WTC11 (cell line): ENCODE measurements at regions not wholly inside any gene's neighbourhood (a gene's known extent, or its start where the extent isn't known, plus 50 kb on each side); places are given as distances from the start of the nearest gene placed in this dataset.

Experiments used
- ATAC-seq: fragments of 200-7000 bp; cut with Tn5 transposase; 2 replicates; pipeline ENCODE4 v1.10.0; 2021; ENCODE audit warnings: mild to moderate bottlenecking, moderate library complexity
- CTCF ChIA-PET: fragments of 300-600 bp; sonication (Branson Sonifier 250); formaldehyde crosslinking; loops from one replicate; lab custom pipeline; 2021; ENCODE audit warnings: antibody characterized with exemption; lab: Charles Lee
- POLR2A ChIA-PET: fragments of 350-600 bp; sonication (Branson Sonifier 250); formaldehyde crosslinking; loops from one replicate; lab custom pipeline; 2021; ENCODE audit warnings: antibody characterized with exemption; lab: Charles Lee
- DNase-seq: peaks from one replicate; pipeline ENCODE4 v3.0.0; 2021; ENCODE audit warnings: low spot score
- H3K27ac Mint-ChIP-seq: 2 replicates; pipeline ENCODE4 v1.8.0; 2021; ENCODE audit warnings: mixed read lengths
- H3K27me3 Mint-ChIP-seq: 2 replicates; pipeline ENCODE4 v1.8.0; 2021; ENCODE audit warnings: low read depth, mild to moderate bottlenecking, moderate library complexity, mixed read lengths
- H3K36me3 Mint-ChIP-seq: 2 replicates; pipeline ENCODE4 v1.8.0; 2021; ENCODE audit warnings: mixed read lengths
- H3K4me1 Mint-ChIP-seq: 2 replicates; pipeline ENCODE4 v1.8.0; 2022; ENCODE audit warnings: mixed read lengths
- H3K4me3 Mint-ChIP-seq: 2 replicates; pipeline ENCODE4 v1.8.0; 2021; ENCODE audit warnings: mild to moderate bottlenecking, moderate library complexity, mixed read lengths
- H3K9me3 Mint-ChIP-seq: 2 replicates; pipeline ENCODE4 v1.8.0; 2021; ENCODE audit warnings: mixed read lengths
- ETV6 ChIP-seq: sonication (generic); formaldehyde crosslinking; IDR thresholded peaks from 2 replicates; pipeline ENCODE4 v1.8.1; 2022; ENCODE audit warnings: mild to moderate bottlenecking, missing genetic modification reagents
- FOXJ3 ChIP-seq: sonication (generic); formaldehyde crosslinking; IDR thresholded peaks from 2 replicates; pipeline ENCODE4 v1.9.0; 2021; ENCODE audit warnings: missing genetic modification reagents, mild to moderate bottlenecking, borderline replicate concordance
- JAZF1 ChIP-seq: fragments of 250-450 bp; sonication (Bioruptor Pico); IDR thresholded peaks from 2 replicates; pipeline ENCODE4 v1.9.0; 2021; ENCODE audit warnings: moderate library complexity, mild to moderate bottlenecking, inconsistent platforms
- MAX ChIP-seq: sonication (generic); formaldehyde crosslinking; IDR thresholded peaks from 2 replicates; pipeline ENCODE4 v1.8.0; 2022; ENCODE audit warnings: mild to moderate bottlenecking, missing genetic modification reagents
- NFE2L1 ChIP-seq: sonication (generic); formaldehyde crosslinking; IDR thresholded peaks from 2 replicates; pipeline ENCODE4 v1.8.1; 2023; ENCODE audit warnings: missing genetic modification reagents
- NFYB ChIP-seq: sonication (generic); formaldehyde crosslinking; conservative IDR thresholded peaks from 2 replicates; pipeline ENCODE4 v1.8.0; 2022; ENCODE audit warnings: low read depth, missing genetic modification reagents
- ZNF219 ChIP-seq: sonication (generic); formaldehyde crosslinking; IDR thresholded peaks from 2 replicates; pipeline ENCODE4 v1.8.0; 2023; ENCODE audit warnings: missing genetic modification reagents, mild to moderate bottlenecking, borderline replicate concordance
- ZNF263 ChIP-seq: sonication (generic); formaldehyde crosslinking; IDR thresholded peaks from 2 replicates; pipeline ENCODE4 v1.8.1; 2022; ENCODE audit warnings: low read depth, mild to moderate bottlenecking, moderate library complexity, missing genetic modification reagents
- ZNF317 ChIP-seq: sonication (generic); formaldehyde crosslinking; IDR thresholded peaks from 2 replicates; pipeline ENCODE4 v1.8.1; 2023; ENCODE audit warnings: low read depth, mild to moderate bottlenecking, moderate library complexity, missing genetic modification reagents, borderline replicate concordance
- ZNF671 ChIP-seq: fragments of 250-450 bp; sonication (Bioruptor Pico); IDR thresholded peaks from 2 replicates; pipeline ENCODE4 v1.8.0; 2021; ENCODE audit warnings: mild to moderate bottlenecking
- TF ChIP-seq, protein P1 (sequence below): fragments of 250-450 bp; sonication (Bioruptor Pico); IDR thresholded peaks from 2 replicates; pipeline ENCODE4 v1.9.0; 2021; ENCODE audit warnings: mild to moderate bottlenecking, borderline replicate concordance
- TF ChIP-seq, protein P2 (sequence below): sonication (generic); formaldehyde crosslinking; IDR thresholded peaks from 2 replicates; pipeline ENCODE4 v1.8.0; 2023; ENCODE audit warnings: missing genetic modification reagents, mild to moderate bottlenecking, borderline replicate concordance
- TF ChIP-seq, protein P3 (sequence below): sonication (generic); formaldehyde crosslinking; IDR thresholded peaks from 2 replicates; pipeline ENCODE4 v1.8.0; 2022; ENCODE audit warnings: mild to moderate bottlenecking, missing genetic modification reagents

GRCh38 chr3:59660852-59661625 is 611.2 kb upstream of the CFAP20DC start:
- peaks cover 17% of the 10 kb centered on the region for H3K4me1 Mint-ChIP-seq

GRCh38 chr3:59660376-59660775 is 610.6 kb upstream of the CFAP20DC start:
- no peaks in the 10 kb centered on the region for H3K36me3 Mint-ChIP-seq
- no peak for TF ChIP-seq FOXJ3 (CRISPR knock-in tag)
- TF ChIP-seq JAZF1 (CRISPR knock-in tag): no peak
- no peak for TF ChIP-seq ETV6 (CRISPR knock-in tag)
- TF ChIP-seq MAX (CRISPR knock-in tag): no peak
- TF ChIP-seq, protein P1, sequence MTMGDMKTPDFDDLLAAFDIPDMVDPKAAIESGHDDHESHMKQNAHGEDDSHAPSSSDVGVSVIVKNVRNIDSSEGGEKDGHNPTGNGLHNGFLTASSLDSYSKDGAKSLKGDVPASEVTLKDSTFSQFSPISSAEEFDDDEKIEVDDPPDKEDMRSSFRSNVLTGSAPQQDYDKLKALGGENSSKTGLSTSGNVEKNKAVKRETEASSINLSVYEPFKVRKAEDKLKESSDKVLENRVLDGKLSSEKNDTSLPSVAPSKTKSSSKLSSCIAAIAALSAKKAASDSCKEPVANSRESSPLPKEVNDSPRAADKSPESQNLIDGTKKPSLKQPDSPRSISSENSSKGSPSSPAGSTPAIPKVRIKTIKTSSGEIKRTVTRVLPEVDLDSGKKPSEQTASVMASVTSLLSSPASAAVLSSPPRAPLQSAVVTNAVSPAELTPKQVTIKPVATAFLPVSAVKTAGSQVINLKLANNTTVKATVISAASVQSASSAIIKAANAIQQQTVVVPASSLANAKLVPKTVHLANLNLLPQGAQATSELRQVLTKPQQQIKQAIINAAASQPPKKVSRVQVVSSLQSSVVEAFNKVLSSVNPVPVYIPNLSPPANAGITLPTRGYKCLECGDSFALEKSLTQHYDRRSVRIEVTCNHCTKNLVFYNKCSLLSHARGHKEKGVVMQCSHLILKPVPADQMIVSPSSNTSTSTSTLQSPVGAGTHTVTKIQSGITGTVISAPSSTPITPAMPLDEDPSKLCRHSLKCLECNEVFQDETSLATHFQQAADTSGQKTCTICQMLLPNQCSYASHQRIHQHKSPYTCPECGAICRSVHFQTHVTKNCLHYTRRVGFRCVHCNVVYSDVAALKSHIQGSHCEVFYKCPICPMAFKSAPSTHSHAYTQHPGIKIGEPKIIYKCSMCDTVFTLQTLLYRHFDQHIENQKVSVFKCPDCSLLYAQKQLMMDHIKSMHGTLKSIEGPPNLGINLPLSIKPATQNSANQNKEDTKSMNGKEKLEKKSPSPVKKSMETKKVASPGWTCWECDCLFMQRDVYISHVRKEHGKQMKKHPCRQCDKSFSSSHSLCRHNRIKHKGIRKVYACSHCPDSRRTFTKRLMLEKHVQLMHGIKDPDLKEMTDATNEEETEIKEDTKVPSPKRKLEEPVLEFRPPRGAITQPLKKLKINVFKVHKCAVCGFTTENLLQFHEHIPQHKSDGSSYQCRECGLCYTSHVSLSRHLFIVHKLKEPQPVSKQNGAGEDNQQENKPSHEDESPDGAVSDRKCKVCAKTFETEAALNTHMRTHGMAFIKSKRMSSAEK (CRISPR knock-in tag): no peak
- TF ChIP-seq ZNF263 (CRISPR knock-in tag): no peak
- TF ChIP-seq, protein P2, sequence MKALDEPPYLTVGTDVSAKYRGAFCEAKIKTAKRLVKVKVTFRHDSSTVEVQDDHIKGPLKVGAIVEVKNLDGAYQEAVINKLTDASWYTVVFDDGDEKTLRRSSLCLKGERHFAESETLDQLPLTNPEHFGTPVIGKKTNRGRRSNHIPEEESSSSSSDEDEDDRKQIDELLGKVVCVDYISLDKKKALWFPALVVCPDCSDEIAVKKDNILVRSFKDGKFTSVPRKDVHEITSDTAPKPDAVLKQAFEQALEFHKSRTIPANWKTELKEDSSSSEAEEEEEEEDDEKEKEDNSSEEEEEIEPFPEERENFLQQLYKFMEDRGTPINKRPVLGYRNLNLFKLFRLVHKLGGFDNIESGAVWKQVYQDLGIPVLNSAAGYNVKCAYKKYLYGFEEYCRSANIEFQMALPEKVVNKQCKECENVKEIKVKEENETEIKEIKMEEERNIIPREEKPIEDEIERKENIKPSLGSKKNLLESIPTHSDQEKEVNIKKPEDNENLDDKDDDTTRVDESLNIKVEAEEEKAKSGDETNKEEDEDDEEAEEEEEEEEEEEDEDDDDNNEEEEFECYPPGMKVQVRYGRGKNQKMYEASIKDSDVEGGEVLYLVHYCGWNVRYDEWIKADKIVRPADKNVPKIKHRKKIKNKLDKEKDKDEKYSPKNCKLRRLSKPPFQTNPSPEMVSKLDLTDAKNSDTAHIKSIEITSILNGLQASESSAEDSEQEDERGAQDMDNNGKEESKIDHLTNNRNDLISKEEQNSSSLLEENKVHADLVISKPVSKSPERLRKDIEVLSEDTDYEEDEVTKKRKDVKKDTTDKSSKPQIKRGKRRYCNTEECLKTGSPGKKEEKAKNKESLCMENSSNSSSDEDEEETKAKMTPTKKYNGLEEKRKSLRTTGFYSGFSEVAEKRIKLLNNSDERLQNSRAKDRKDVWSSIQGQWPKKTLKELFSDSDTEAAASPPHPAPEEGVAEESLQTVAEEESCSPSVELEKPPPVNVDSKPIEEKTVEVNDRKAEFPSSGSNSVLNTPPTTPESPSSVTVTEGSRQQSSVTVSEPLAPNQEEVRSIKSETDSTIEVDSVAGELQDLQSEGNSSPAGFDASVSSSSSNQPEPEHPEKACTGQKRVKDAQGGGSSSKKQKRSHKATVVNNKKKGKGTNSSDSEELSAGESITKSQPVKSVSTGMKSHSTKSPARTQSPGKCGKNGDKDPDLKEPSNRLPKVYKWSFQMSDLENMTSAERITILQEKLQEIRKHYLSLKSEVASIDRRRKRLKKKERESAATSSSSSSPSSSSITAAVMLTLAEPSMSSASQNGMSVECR (CRISPR knock-in tag): no peak
- no peak for TF ChIP-seq NFYB (CRISPR knock-in tag)
- no peak for TF ChIP-seq ZNF219 (CRISPR knock-in tag)
- no peak for TF ChIP-seq NFE2L1 (CRISPR knock-in tag)
- TF ChIP-seq, protein P3, sequence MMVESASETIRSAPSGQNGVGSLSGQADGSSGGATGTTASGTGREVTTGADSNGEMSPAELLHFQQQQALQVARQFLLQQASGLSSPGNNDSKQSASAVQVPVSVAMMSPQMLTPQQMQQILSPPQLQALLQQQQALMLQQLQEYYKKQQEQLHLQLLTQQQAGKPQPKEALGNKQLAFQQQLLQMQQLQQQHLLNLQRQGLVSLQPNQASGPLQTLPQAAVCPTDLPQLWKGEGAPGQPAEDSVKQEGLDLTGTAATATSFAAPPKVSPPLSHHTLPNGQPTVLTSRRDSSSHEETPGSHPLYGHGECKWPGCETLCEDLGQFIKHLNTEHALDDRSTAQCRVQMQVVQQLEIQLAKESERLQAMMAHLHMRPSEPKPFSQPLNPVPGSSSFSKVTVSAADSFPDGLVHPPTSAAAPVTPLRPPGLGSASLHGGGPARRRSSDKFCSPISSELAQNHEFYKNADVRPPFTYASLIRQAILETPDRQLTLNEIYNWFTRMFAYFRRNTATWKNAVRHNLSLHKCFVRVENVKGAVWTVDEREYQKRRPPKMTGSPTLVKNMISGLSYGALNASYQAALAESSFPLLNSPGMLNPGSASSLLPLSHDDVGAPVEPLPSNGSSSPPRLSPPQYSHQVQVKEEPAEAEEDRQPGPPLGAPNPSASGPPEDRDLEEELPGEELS (CRISPR knock-in tag): no peak
- TF ChIP-seq ZNF317: no peak
- TF ChIP-seq, all 79 proteins: peak for 0
- ChIA-PET CTCF (no interaction called here), POLR2A (no interaction called here)
- Mint-ChIP-seq H3K4me1 (peaks cover 17% of the 10 kb centered on the region), H3K4me3 (no peak overlapping the region), H3K27me3 (peaks cover 7% of the 10 kb centered on the region; the same call in 1 of the 2 replicates), H3K9me3 (peaks cover 4% of the 10 kb centered on the region; the same call in 1 of the 2 replicates), H3K27ac (no peak overlapping the region)
- ATAC-seq: no peak
- no peak for DNase-seq

More at GRCh38 chr3:59660852-59661625, 611.2 kb upstream of the CFAP20DC start:
- no peaks in the 10 kb centered on the region for H3K36me3 Mint-ChIP-seq
- peaks cover 4% of the 10 kb centered on the region; the same call in 1 of the 2 replicates for H3K9me3 Mint-ChIP-seq
- CTCF ChIA-PET: no interaction called here
- H3K4me3 Mint-ChIP-seq: no peak overlapping the region
- TF ChIP-seq, protein P2 (CRISPR knock-in tag): no peak
- no peak for TF ChIP-seq ZNF671 (CRISPR knock-in tag)
- POLR2A ChIA-PET: no interaction called here
- H3K27ac Mint-ChIP-seq: no peak overlapping the region
- DNase-seq (no peak), ATAC-seq (no peak)
- peaks cover 7% of the 10 kb centered on the region; the same call in 1 of the 2 replicates for H3K27me3 Mint-ChIP-seq
